Testis (tissue), 2 donors: ENCODE measurements at regions not wholly inside any gene's neighbourhood (a gene's known extent, or its start where the extent isn't known, plus 50 kb on each side); places are given as distances from the start of the nearest gene placed in this dataset.

Experiments
- DNase-seq: peaks from one replicate; pipeline ENCODE4 v3.0.0-alpha.2; 2019
- H3K27ac ChIP-seq, 2 donors: fragments of 200-600 bp; sonication (generic); one replicate each; pipeline ENCODE4 v1.5.1; 2019
- H3K27me3 ChIP-seq: fragments of 200-600 bp; sonication (generic); one replicate; pipeline ENCODE4 v1.5.1; 2019
- H3K36me3 ChIP-seq: fragments of 200-600 bp; sonication (generic); one replicate; pipeline ENCODE4 v1.5.1; 2017; ENCODE audit warnings: low read depth; ENCODE audit errors: missing control alignments
- H3K4me1 ChIP-seq: fragments of 200-600 bp; sonication (generic); one replicate; pipeline ENCODE4 v1.5.1; 2019
- H3K4me3 ChIP-seq, 2 donors: fragments of 200-600 bp; sonication (generic); one replicate each; pipeline ENCODE4 v1.5.1; 2017 to 2019
- H3K9me3 ChIP-seq: fragments of 200-600 bp; sonication (generic); one replicate; pipeline ENCODE4 v1.5.1; 2017
- POLR2A ChIP-seq: fragments of 450-650 bp; IDR thresholded peaks from one replicate; pipeline ENCODE4 v1.6.1; 2017; ENCODE audit warnings: antibody characterized with exemption, mild to moderate bottlenecking, moderate library complexity
- WGBS, 2 donors: methylation state at CpG; one replicate each; pipeline ENCODE4 v1.1.5; 2018; 5-methylcytosine and 5-hydroxymethylcytosine counted together
- intact Hi-C: fragments of 100-400 bp; cut with DNase I; formaldehyde crosslinking; loops from one replicate; pipeline ENCODE4 v1.15.1; 2023; ENCODE audit warnings: low total_unique reads
- TF ChIP-seq, protein P1 (sequence below), 3 experiments: fragments of 450-650 bp in 2 of 3; fragments of 200-600 bp in 1 of 3; sonication (generic) in 1 of 3; IDR thresholded peaks; one replicate each; pipeline ENCODE4 v1.5.1; 2016 to 2019; ENCODE audit warnings: antibody characterized with exemption in 3 of 3, mild to moderate bottlenecking in 2 of 3, moderate library complexity in 1 of 3

DNA sequence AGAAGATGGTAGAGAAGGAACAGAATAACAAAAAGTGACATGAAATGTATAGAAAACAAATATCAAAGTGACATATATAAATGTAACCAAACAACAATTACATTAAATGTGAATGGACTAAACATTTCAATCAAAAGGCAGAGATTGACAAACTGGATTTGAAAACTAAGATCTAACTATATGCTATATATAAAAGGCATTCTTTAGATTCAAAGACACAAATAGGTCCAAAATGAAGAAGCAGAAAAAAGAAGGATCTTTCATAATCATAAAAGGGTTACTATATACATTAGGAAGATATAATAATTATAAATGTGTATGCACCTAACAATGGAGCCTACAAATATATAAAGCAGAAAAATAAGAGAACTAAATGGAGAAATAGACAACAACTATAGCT, 183.7 kb downstream of the METTL4 start:
- no peak overlapping the region for H3K27ac ChIP-seq
- H3K4me3 ChIP-seq = no peak overlapping the region
- no peaks in the 10 kb centered on the region for H3K36me3 ChIP-seq
- intact Hi-C loops = no loop called here
- TF ChIP-seq, protein P1, sequence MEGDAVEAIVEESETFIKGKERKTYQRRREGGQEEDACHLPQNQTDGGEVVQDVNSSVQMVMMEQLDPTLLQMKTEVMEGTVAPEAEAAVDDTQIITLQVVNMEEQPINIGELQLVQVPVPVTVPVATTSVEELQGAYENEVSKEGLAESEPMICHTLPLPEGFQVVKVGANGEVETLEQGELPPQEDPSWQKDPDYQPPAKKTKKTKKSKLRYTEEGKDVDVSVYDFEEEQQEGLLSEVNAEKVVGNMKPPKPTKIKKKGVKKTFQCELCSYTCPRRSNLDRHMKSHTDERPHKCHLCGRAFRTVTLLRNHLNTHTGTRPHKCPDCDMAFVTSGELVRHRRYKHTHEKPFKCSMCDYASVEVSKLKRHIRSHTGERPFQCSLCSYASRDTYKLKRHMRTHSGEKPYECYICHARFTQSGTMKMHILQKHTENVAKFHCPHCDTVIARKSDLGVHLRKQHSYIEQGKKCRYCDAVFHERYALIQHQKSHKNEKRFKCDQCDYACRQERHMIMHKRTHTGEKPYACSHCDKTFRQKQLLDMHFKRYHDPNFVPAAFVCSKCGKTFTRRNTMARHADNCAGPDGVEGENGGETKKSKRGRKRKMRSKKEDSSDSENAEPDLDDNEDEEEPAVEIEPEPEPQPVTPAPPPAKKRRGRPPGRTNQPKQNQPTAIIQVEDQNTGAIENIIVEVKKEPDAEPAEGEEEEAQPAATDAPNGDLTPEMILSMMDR (IDR thresholded peaks at IDR 0.05) = no peak
- no peak for TF ChIP-seq POLR2A
- no peak for DNase-seq
- no peaks in the 10 kb centered on the region for H3K27me3 ChIP-seq
- H3K9me3 ChIP-seq = no peaks in the 10 kb centered on the region
- no peaks in the 10 kb centered on the region for H3K4me1 ChIP-seq

DNA sequence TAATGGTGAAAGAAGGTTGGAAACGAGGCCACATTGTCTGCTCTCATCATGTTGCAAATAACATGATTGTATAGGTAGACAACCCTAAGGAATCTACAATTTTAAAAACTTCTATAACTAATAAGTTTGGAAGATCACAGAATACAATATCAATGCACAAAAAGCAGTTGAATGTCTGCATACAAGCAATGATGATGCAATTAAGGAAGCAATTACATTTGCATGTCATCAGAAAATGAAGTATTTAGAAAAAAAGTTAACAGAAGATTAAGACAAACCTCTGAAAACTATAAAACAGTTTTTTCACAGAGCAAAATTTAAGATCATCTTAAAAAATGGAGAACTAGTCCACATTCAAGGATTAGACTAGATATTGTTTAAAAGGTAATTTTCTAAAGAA, 181.1 kb downstream of the METTL4 start:
- Histone ChIP-seq H3K9me3 (no peaks in the 10 kb centered on the region), H3K4me1 (no peaks in the 10 kb centered on the region), H3K27me3 (no peaks in the 10 kb centered on the region), H3K27ac (no peak overlapping the region), H3K36me3 (no peaks in the 10 kb centered on the region), H3K4me3 (no peak overlapping the region)
- TF ChIP-seq, protein P1 (IDR thresholded peaks at IDR 0.05) = no peak
- TF ChIP-seq POLR2A = no peak
- no peak for DNase-seq
- 61 to 69% methylated on average over 1 of the region's 1 CpG for WGBS, 2 donors
- intact Hi-C loops = no loop called here

DNA sequence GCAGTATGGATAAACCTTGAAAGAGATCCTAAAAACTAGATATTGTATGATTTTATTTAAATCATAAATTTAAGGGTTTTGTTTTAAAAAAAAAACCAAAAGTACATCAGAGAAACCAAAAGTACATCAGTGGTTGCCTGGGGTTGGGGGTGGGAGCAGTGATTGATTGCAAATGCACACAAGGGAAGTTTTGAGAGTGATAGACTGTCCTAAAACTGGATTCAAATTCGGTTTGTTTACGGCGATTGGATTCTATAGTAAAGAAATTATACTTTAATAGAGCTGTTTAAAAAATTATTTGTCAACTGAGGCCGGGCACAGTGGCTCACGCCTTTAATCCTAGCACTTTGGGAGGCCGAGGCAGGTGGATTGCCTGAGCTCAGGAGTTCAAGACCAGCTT, 179.8 kb downstream of the METTL4 start:
- WGBS, 2 donors = 89 to 95% methylated on average over 6 of the region's 6 CpGs
- H3K36me3 ChIP-seq = no peaks in the 10 kb centered on the region
- no peak overlapping the region for H3K4me3 ChIP-seq
- TF ChIP-seq POLR2A = no peak
- TF ChIP-seq, protein P1 (IDR thresholded peaks at IDR 0.05) = no peak
- no peak for DNase-seq
- intact Hi-C loops = no loop called here
- H3K4me1 ChIP-seq = no peaks in the 10 kb centered on the region
- no peak overlapping the region for H3K27ac ChIP-seq
- no peaks in the 10 kb centered on the region for H3K9me3 ChIP-seq
- no peaks in the 10 kb centered on the region for H3K27me3 ChIP-seq

DNA sequence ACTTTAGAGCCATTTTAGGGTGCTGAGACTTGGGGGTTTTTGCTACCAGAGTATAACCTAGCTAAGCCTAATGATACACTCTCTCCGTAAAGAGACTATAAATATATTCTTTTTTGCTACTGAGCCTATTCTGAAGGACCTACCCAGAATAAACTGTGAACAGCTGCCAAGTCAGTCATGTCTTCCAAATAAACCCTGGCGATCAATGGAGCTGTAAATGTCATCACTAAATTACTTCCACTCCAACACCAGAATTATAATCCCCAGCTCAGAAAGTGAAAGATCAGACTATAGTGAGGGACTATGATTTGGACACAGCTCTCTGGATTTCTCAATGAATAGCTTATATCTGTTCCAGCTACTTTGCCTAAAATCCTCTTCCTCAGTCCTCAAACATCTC, 178.9 kb downstream of the METTL4 start:
- WGBS, 2 donors = 56 to 68% methylated on average over 2 of the region's 2 CpGs
- TF ChIP-seq POLR2A = no peak
- TF ChIP-seq, protein P1 (IDR thresholded peaks at IDR 0.05) = no peak
- H3K36me3 ChIP-seq = no peaks in the 10 kb centered on the region
- no peak overlapping the region for H3K27ac ChIP-seq
- no peak for DNase-seq
- H3K4me1 ChIP-seq = no peaks in the 10 kb centered on the region
- no peaks in the 10 kb centered on the region for H3K9me3 ChIP-seq
- no peaks in the 10 kb centered on the region for H3K27me3 ChIP-seq
- intact Hi-C loops = no loop called here
- H3K4me3 ChIP-seq = no peak overlapping the region

DNA sequence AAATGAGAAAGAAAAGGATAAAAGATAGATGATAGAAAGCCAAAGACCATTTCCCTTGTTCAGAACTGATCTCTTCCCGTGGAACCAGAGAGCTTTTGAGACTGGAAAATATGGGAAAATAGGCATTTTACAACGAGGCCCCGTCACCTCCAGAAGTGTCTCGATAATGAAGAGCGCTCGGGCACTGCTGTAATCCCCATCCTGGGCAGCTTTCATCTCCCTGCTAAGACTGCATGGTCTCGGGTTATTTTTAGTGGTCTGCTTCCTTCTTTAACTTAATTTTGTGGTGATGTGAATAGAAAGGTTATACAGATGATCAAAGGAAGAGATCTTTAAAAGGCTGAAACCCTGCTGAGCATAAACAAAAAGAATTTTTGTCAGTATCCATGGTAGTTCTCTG, 176.6 kb downstream of the METTL4 start:
- TF ChIP-seq, protein P1 (IDR thresholded peaks at IDR 0.05) = no peak
- no peak for TF ChIP-seq POLR2A
- WGBS, 2 donors = 86 to 90% methylated on average over 7 of the region's 7 CpGs
- H3K4me1 ChIP-seq = no peaks in the 10 kb centered on the region
- no peaks in the 10 kb centered on the region for H3K9me3 ChIP-seq
- DNase-seq = no peak
- no peaks in the 10 kb centered on the region for H3K27me3 ChIP-seq
- no peak overlapping the region for H3K27ac ChIP-seq
- H3K4me3 ChIP-seq = no peak overlapping the region
- intact Hi-C loops = no loop called here
- H3K36me3 ChIP-seq = no peaks in the 10 kb centered on the region
